Calu3 (cell line): ENCODE measurements at regions not wholly inside any gene's neighbourhood (a gene's known extent, or its start where the extent isn't known, plus 50 kb on each side); places are given as distances from the start of the nearest gene placed in this dataset.
A peak's percentile ranks its signal among the peaks of the same experiment; 100 is the strongest.

Experiments
- BruUV-seq: library from RNA; stranded (reverse); fragments of 400-500 nt; replicated peaks from 2 replicates; lab custom pipeline; 2021; lab: Mats Ljungman, UMichigan
- CTCF ChIA-PET: fragments of 300-600 bp; sonication (Branson Sonifier 250); formaldehyde crosslinking; loops from one replicate; lab custom pipeline; 2022; ENCODE audit warnings: antibody characterized with exemption; lab: Charles Lee
- DNase-seq: peaks from one replicate; pipeline ENCODE4 v3.0.0; 2022
- H3K27ac Mint-ChIP-seq: one replicate; pipeline ENCODE4 v1.8.0; 2022; ENCODE audit warnings: mixed read lengths; ENCODE audit not compliant: unreplicated experiment
- H3K27me3 Mint-ChIP-seq: one replicate; pipeline ENCODE4 v1.8.0; 2022; ENCODE audit warnings: mixed read lengths; ENCODE audit not compliant: unreplicated experiment
- H3K36me3 Mint-ChIP-seq: one replicate; pipeline ENCODE4 v1.8.0; 2022; ENCODE audit warnings: mild to moderate bottlenecking, moderate library complexity, mixed read lengths; ENCODE audit not compliant: insufficient read depth, unreplicated experiment
- H3K4me1 Mint-ChIP-seq: one replicate; pipeline ENCODE4 v1.8.0; 2022; ENCODE audit warnings: mild to moderate bottlenecking, low read depth, mixed read lengths; ENCODE audit not compliant: unreplicated experiment
- H3K4me3 Mint-ChIP-seq: one replicate; pipeline ENCODE4 v1.8.0; 2022; ENCODE audit warnings: mild to moderate bottlenecking, low read depth, moderate library complexity, mixed read lengths; ENCODE audit not compliant: unreplicated experiment
- H3K9me3 Mint-ChIP-seq: one replicate; pipeline ENCODE4 v1.8.0; 2022; ENCODE audit warnings: low read depth, mixed read lengths; ENCODE audit not compliant: unreplicated experiment
- CTCF ChIP-seq: fragments of 200-600 bp; IDR thresholded peaks from one replicate; pipeline ENCODE4 v1.8.0; 2022; ENCODE audit warnings: antibody characterized with exemption; ENCODE audit not compliant: unreplicated experiment
- intact Hi-C: fragments of 100-400 bp; cut with micrococcal nuclease; formaldehyde crosslinking; loops from one replicate; pipeline ENCODE4 v1.10.0; 2022; ENCODE audit not compliant: unreplicated experiment

DNA sequence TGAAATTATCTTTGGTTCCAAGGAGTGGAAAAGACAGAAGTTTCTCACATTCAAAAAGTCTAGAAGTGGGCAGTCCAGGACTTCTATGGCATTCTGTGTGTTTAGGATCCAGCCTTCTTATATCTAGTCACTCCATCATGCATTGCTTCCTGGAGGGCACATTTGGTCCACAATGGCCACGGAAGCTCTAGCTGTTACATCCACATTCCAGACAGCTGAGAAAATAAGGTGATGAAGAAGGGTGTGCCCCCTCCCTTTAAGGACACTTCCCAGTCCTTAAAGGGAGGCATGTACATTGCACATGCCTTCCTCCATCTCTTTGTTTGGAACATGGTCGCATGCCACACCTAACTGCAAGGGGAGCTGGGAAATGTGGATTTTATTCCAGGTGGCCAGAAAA is 59.9 kb upstream of the BZW1 start:
- no peak for TF ChIP-seq CTCF
- Mint-ChIP-seq H3K4me1 (peaks cover 60% of the 10 kb centered on the region), H3K9me3 (no peaks in the 10 kb centered on the region), H3K36me3 (peaks cover 6% of the 10 kb centered on the region), H3K27ac (peak overlapping the region; percentile 15), H3K27me3 (no peaks in the 10 kb centered on the region), H3K4me3 (no peak overlapping the region)
- intact Hi-C loops, result no loop called here
- CTCF ChIA-PET, result no interaction called here
- no peak for DNase-seq
- no TSS peak for BruUV-seq

DNA sequence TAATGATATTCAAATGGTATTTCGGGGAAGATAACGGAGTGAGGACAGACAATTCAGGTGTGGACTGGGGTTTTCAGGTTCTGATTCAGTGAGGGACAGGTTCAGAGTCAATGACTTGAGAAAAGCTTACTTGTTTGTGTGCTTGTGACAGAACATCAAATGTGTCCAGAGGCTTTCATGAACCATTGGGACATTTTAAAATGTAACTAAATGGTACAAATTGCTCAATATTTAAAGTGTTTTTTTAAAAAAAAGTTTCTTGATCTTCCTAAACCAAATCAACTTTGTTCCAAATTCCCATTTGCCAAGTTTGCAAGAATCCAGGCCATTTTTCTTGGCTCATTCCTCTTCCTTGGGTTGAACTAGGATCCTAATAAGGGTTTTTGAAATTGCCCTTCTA is 59.4 kb upstream of the BZW1 start:
- peaks cover 6% of the 10 kb centered on the region for H3K36me3 Mint-ChIP-seq
- BruUV-seq, result no TSS peak
- intact Hi-C loops, result no loop called here
- no peaks in the 10 kb centered on the region for H3K9me3 Mint-ChIP-seq
- peak overlapping the region; percentile 15 for H3K27ac Mint-ChIP-seq
- peaks cover 60% of the 10 kb centered on the region for H3K4me1 Mint-ChIP-seq
- H3K4me3 Mint-ChIP-seq, result no peak overlapping the region
- no peak for DNase-seq
- TF ChIP-seq CTCF, result no peak
- CTCF ChIA-PET, result no interaction called here
- H3K27me3 Mint-ChIP-seq, result no peaks in the 10 kb centered on the region

- Mint-ChIP-seq H3K27me3 (no peaks in the 10 kb centered on the region), H3K27ac (no peak overlapping the region), H3K9me3 (no peaks in the 10 kb centered on the region), H3K4me1 (peaks cover 59% of the 10 kb centered on the region), H3K4me3 (no peak overlapping the region), H3K36me3 (peaks cover 6% of the 10 kb centered on the region)
- no peak for TF ChIP-seq CTCF
- no TSS peak for BruUV-seq
- CTCF ChIA-PET, result no interaction called here
- DNase-seq, result no peak
- intact Hi-C loops, result no loop called here
Measured at GRCh38 chr2:200752835-200753234, 58.9 kb upstream of the BZW1 start.

DNA sequence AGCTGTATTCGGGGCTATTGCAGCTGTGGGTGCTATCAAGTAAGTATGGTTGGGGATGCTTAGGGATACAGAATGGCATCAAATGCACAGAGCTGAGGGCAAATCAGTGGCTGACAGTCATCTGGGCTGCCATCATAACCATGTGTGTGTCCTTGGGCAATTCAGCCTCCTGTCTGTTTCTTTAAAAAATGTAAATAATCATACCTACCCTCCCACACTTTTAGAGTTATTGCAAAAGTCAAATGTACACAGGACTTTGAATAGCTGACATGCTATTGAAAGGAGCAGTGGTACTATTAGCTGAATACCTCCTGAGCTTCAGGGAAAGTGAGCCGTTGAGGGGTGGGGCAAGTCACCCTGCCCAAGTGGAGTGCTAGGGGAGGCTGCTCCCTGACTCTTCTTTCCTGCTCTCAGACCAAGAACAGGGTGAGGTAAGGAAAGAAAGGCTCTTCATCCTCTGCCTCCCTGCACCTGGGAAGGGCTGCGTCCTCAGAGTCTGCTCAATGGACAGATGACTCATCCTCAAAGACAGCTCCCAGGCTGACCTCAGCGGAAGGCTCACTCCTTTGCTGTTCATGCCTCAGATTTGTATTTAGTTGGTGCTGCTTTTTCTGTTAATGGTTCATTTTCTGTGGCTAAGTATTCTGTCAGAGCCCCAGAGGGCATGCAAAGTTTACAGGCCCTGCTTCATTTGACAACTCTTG is 54.9 kb upstream of the BZW1 start:
- CTCF ChIA-PET, result interaction anchor here (0.8 to 1.6 kb wide), 4 partner anchors 9 to 178 kb away, joined by 3 to 7 read pairs (median 5); no protein-coding TSS in a partner anchor
- Mint-ChIP-seq H3K4me1 (peaks cover 59% of the 10 kb centered on the region), H3K27me3 (no peaks in the 10 kb centered on the region), H3K36me3 (no peaks in the 10 kb centered on the region), H3K27ac (peak overlapping the region; percentile 27), H3K4me3 (no peak overlapping the region), H3K9me3 (no peaks in the 10 kb centered on the region)
- DNase-seq, result peak; percentile 56
- BruUV-seq, result no TSS peak
- TF ChIP-seq CTCF, result no peak
- intact Hi-C loops, result no loop called here
